HepG2 (cell line): ENCODE measurements at regions not wholly inside any gene's neighbourhood (a gene's known extent, or its start where the extent isn't known, plus 50 kb on each side); places are given as distances from the start of the nearest gene placed in this dataset.

Experiments used
- ATAC-seq: fragments of 200-7000 bp; cut with Tn5 transposase; 3 replicates; pipeline ENCODE4 v1.9.1; 2020; ENCODE audit warnings: mild to moderate bottlenecking, moderate library complexity
- BruUV-seq: library from RNA; stranded (reverse); fragments of 400-500 nt; replicated peaks from 2 replicates; lab custom pipeline; 2021; lab: Mats Ljungman, UMichigan
- CTCF ChIA-PET: fragments of 300-600 bp; formaldehyde crosslinking; extraction: SDS; loops from one replicate; lab custom pipeline; 2021; ENCODE audit warnings: low total read pairs, inconsistent platforms, low intra/inter-chr PET ratio; lab: Yijun Ruan, JAX
- POLR2A ChIA-PET: fragments of 350-600 bp; sonication (Branson Sonifier 250); formaldehyde crosslinking; loops from one replicate; lab custom pipeline; 2020; ENCODE audit warnings: antibody characterized with exemption, inconsistent platforms; lab: Yijun Ruan, JAX
- DNase-seq: peaks from one replicate; pipeline ENCODE4 v3.0.0-alpha.2; 2015; ENCODE audit warnings: low spot score
- FAIRE-seq: peaks from 3 replicates; lab custom pipeline; 2011; peaks lifted over from hg19 to GRCh38; lab: Jason Lieb, UNC
- H2AFZ ChIP-seq: one replicate; pipeline ENCODE4 v1.6.1; 2011; ENCODE audit warnings: low read length, inconsistent platforms
- H3K27ac ChIP-seq: fragments of 300-600 bp; 3 replicates; pipeline ENCODE4 v1.8.0; 2011; ENCODE audit warnings: mixed run types, mild to moderate bottlenecking, mixed read lengths, low read length, inconsistent platforms; ENCODE audit not compliant: insufficient read depth; ENCODE audit errors: extremely low read length
- H3K27me3 ChIP-seq, 2 experiments: fragments of 200-600 bp in 1 of 2; 2 replicates in 1 of 2; 3 replicates in 1 of 2; pipeline versions ENCODE4 v1.6.0 to v1.8.0; 2011; ENCODE audit warnings: low read length in 2 of 2, mild to moderate bottlenecking in 2 of 2, moderate library complexity in 2 of 2, inconsistent platforms in 1 of 2; ENCODE audit not compliant: insufficient read depth in 2 of 2, control insufficient read depth in 1 of 2
- H3K36me3 ChIP-seq, 2 experiments: fragments of 200-600 bp in 1 of 2; replicated peaks in 1 of 2; 2 replicates in 1 of 2; 3 replicates in 1 of 2; pipeline versions ENCODE4 v1.5.1 to v1.8.0; 2011; ENCODE audit warnings: low read length in 2 of 2, inconsistent platforms in 1 of 2; ENCODE audit not compliant: insufficient read depth in 2 of 2, control insufficient read depth in 1 of 2
- H3K4me1 ChIP-seq: 2 replicates; pipeline ENCODE4 v1.5.1; 2012; ENCODE audit warnings: low read length, inconsistent platforms; ENCODE audit not compliant: insufficient read depth
- H3K4me2 ChIP-seq: 2 replicates; pipeline ENCODE4 v1.6.0; 2011; ENCODE audit warnings: low read depth, low read length, inconsistent platforms
- H3K4me3 ChIP-seq, 3 experiments: fragments of 200-600 bp in 1 of 3; sonication (generic), shearing (Covaris generic) in 1 of 3; replicated peaks in 1 of 3; 2 replicates each; pipeline ENCODE4 v1.5.1; 2011 to 2016; ENCODE audit warnings: low read length in 3 of 3, inconsistent platforms in 2 of 3, low read depth in 2 of 3, mild to moderate bottlenecking in 2 of 3, control low read depth in 1 of 3, mixed read lengths in 1 of 3; ENCODE audit not compliant: insufficient read depth in 1 of 3
- H3K79me2 ChIP-seq: one replicate; pipeline ENCODE4 v1.6.1; 2011; ENCODE audit warnings: low read length, inconsistent platforms; ENCODE audit not compliant: insufficient read depth
- H3K9ac ChIP-seq: 2 replicates; pipeline ENCODE4 v1.6.0; 2011; ENCODE audit warnings: mild to moderate bottlenecking, low read depth, low read length, inconsistent platforms; ENCODE audit not compliant: insufficient read depth
- H3K9me3 ChIP-seq: 2 replicates; pipeline ENCODE4 v1.5.1; 2012; ENCODE audit warnings: mild to moderate bottlenecking, low read length
- H4K20me1 ChIP-seq: 2 replicates; pipeline ENCODE4 v1.6.0; 2011; ENCODE audit warnings: inconsistent platforms, mild to moderate bottlenecking, low read length, moderate library complexity; ENCODE audit not compliant: insufficient read depth
- BORCS8-MEF2B ChIP-seq: sonication (generic); formaldehyde crosslinking; IDR thresholded peaks from 2 replicates; pipeline ENCODE4 v1.8.0; 2022; ENCODE audit warnings: mild to moderate bottlenecking, missing genetic modification reagents
- DR1 ChIP-seq: sonication (generic); formaldehyde crosslinking; IDR thresholded peaks from 2 replicates; pipeline ENCODE4 v1.8.0; 2021; ENCODE audit warnings: mild to moderate bottlenecking, missing genetic modification reagents, inconsistent platforms
- ELF1 ChIP-seq: sonication (generic); formaldehyde crosslinking; IDR thresholded peaks from 2 replicates; pipeline ENCODE4 v1.4.0; 2020; ENCODE audit warnings: missing genetic modification reagents
- ESRRA ChIP-seq: sonication (generic); formaldehyde crosslinking; IDR thresholded peaks from 2 replicates; pipeline ENCODE4 v1.5.1; 2020; ENCODE audit warnings: mild to moderate bottlenecking, low read depth, missing genetic modification reagents
- GLI4 ChIP-seq: sonication (generic); formaldehyde crosslinking; IDR thresholded peaks from 2 replicates; pipeline ENCODE4 v1.5.1; 2020; ENCODE audit warnings: missing genetic modification reagents, mild to moderate bottlenecking, moderate library complexity, borderline replicate concordance
- HDAC2 ChIP-seq: sonication (generic); formaldehyde crosslinking; IDR thresholded peaks from 2 replicates; pipeline ENCODE4 v1.4.0; 2020; ENCODE audit warnings: missing genetic modification reagents
- KAT7 ChIP-seq: IDR thresholded peaks from 2 replicates; pipeline ENCODE4 v1.6.1; 2018; ENCODE audit warnings: borderline replicate concordance, missing compliant biosample characterization
- MEIS2 ChIP-seq: sonication (generic); formaldehyde crosslinking; IDR thresholded peaks from 2 replicates; pipeline ENCODE4 v1.9.0; 2021; ENCODE audit warnings: mild to moderate bottlenecking, missing genetic modification reagents
- PAWR ChIP-seq: sonication (generic); formaldehyde crosslinking; IDR thresholded peaks from 2 replicates; pipeline ENCODE4 v1.4.0; 2020; ENCODE audit warnings: missing genetic modification reagents, mild to moderate bottlenecking, borderline replicate concordance
- SP2 ChIP-seq: sonication (generic); formaldehyde crosslinking; IDR thresholded peaks from 2 replicates; pipeline ENCODE4 v1.5.1; 2020; ENCODE audit warnings: mild to moderate bottlenecking, missing genetic modification reagents
- SSRP1 ChIP-seq: IDR thresholded peaks from 2 replicates; pipeline ENCODE4 v1.6.1; 2016; ENCODE audit warnings: control low read depth
- TARDBP ChIP-seq: sonication (generic); formaldehyde crosslinking; IDR thresholded peaks from 2 replicates; pipeline ENCODE4 v1.8.0; 2022; ENCODE audit warnings: mild to moderate bottlenecking, missing genetic modification reagents
- TBL1XR1 ChIP-seq: fragments of 150-350 bp; IDR thresholded peaks from 2 replicates; pipeline ENCODE4 v1.6.1; 2014; ENCODE audit warnings: borderline replicate concordance, low read length; ENCODE audit not compliant: partially characterized antibody
- TBP ChIP-seq: sonication (generic); formaldehyde crosslinking; IDR thresholded peaks from 2 replicates; pipeline ENCODE4 v1.5.0; 2020; ENCODE audit warnings: missing genetic modification reagents
- TEAD2 ChIP-seq: sonication (generic); formaldehyde crosslinking; IDR thresholded peaks from 2 replicates; pipeline ENCODE4 v1.9.0; 2021; ENCODE audit warnings: missing genetic modification reagents
- ZIK1 ChIP-seq: sonication (generic); formaldehyde crosslinking; IDR thresholded peaks from 2 replicates; pipeline ENCODE4 v1.5.0; 2020; ENCODE audit warnings: mild to moderate bottlenecking, low read depth, missing genetic modification reagents, borderline replicate concordance
- ZNF274 ChIP-seq: sonication (generic); formaldehyde crosslinking; IDR thresholded peaks from 2 replicates; pipeline ENCODE4 v1.5.1; 2020; ENCODE audit warnings: mild to moderate bottlenecking, missing genetic modification reagents
- ZNF562 ChIP-seq: sonication (generic); formaldehyde crosslinking; IDR thresholded peaks from 2 replicates; pipeline ENCODE4 v1.8.0; 2022; ENCODE audit warnings: missing genetic modification reagents, borderline replicate concordance
- ZNF589 ChIP-seq: sonication (generic); formaldehyde crosslinking; conservative IDR thresholded peaks from 2 replicates; pipeline ENCODE4 v1.8.0; 2022; ENCODE audit warnings: mild to moderate bottlenecking, moderate library complexity, missing genetic modification reagents
- ZNF883 ChIP-seq: sonication (generic); formaldehyde crosslinking; IDR thresholded peaks from 2 replicates; pipeline ENCODE4 v1.5.1; 2020; ENCODE audit warnings: mild to moderate bottlenecking, missing genetic modification reagents; ENCODE audit errors: not compliant biosample characterization
- in situ Hi-C: cut with HindIII; loops from 2 replicates; pipeline ENCODE4 v1.10.0; 2017; ENCODE audit warnings: low pct_unique_long_range_greater_than_20kb; ENCODE audit not compliant: extremely low pct_ligation_motif_present
- intact Hi-C: fragments of 100-400 bp; cut with micrococcal nuclease; formaldehyde crosslinking; loops from one replicate; pipeline ENCODE4 v1.10.0; 2022; ENCODE audit not compliant: unreplicated experiment
- TF ChIP-seq, protein P1 (sequence below): sonication (generic); formaldehyde crosslinking; IDR thresholded peaks from 2 replicates; pipeline ENCODE4 v1.5.0; 2020; ENCODE audit warnings: mild to moderate bottlenecking, missing genetic modification reagents

GRCh38 chr6:19067165-19067564 lies 680.0 kb downstream of the RNF144B start (continued):
- no peak for TF ChIP-seq ESRRA (CRISPR knock-in tag)
- no peak for TF ChIP-seq HDAC2 (CRISPR knock-in tag)
- TF ChIP-seq PAWR (CRISPR knock-in tag): no peak

- Histone ChIP-seq H3K27ac (no peak overlapping the region), H4K20me1 (no peaks in the 10 kb centered on the region), H3K36me3 (no peaks in the 10 kb centered on the region), H3K27me3 (no peaks in the 10 kb centered on the region), H3K4me1 (no peaks in the 10 kb centered on the region), H2AFZ (no peak overlapping the region), H3K4me2 (no peak overlapping the region), H3K9me3 (peaks cover 92% of the 10 kb centered on the region), H3K9ac (no peak overlapping the region), H3K79me2 (no peaks in the 10 kb centered on the region), H3K4me3 (no peak overlapping the region)
- FAIRE-seq: no peak
- TF ChIP-seq ZIK1 (CRISPR knock-in tag) (no peak), ZNF274 (CRISPR knock-in tag) (no peak), TARDBP (CRISPR knock-in tag) (no peak), ZNF883 (CRISPR knock-in tag) (no peak), SSRP1 (CRISPR knock-in tag) (no peak), TBL1XR1 (no peak), TBP (CRISPR knock-in tag) (no peak), ELF1 (CRISPR knock-in tag) (no peak), KAT7 (CRISPR knock-in tag) (no peak), ZNF589 (CRISPR knock-in tag) (no peak), TEAD2 (CRISPR knock-in tag) (no peak), ZNF562 (no peak), SP2 (CRISPR knock-in tag) (no peak), GLI4 (CRISPR knock-in tag) (no peak), BORCS8-MEF2B (CRISPR knock-in tag) (no peak), DR1 (CRISPR knock-in tag) (no peak), MEIS2 (CRISPR knock-in tag) (no peak)
- TF ChIP-seq, protein P1, sequence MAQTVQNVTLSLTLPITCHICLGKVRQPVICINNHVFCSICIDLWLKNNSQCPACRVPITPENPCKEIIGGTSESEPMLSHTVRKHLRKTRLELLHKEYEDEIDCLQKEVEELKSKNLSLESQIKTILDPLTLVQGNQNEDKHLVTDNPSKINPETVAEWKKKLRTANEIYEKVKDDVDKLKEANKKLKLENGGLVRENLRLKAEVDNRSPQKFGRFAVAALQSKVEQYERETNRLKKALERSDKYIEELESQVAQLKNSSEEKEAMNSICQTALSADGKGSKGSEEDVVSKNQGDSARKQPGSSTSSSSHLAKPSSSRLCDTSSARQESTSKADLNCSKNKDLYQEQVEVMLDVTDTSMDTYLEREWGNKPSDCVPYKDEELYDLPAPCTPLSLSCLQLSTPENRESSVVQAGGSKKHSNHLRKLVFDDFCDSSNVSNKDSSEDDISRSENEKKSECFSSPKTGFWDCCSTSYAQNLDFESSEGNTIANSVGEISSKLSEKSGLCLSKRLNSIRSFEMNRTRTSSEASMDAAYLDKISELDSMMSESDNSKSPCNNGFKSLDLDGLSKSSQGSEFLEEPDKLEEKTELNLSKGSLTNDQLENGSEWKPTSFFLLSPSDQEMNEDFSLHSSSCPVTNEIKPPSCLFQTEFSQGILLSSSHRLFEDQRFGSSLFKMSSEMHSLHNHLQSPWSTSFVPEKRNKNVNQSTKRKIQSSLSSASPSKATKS: no peak
- BruUV-seq: no TSS peak
- no peak for DNase-seq
- ChIA-PET CTCF (no interaction called here), POLR2A (no interaction called here)
- in situ Hi-C loops: no loop called here
- intact Hi-C loops: no loop called here
- no peak for ATAC-seq
Observed at GRCh38 chr6:19070520-19070919, 683.4 kb downstream of the RNF144B start.
